Kidney (tissue), 13 donors: ENCODE measurements at regions not wholly inside any gene's neighbourhood (a gene's known extent, or its start where the extent isn't known, plus 50 kb on each side); places are given as distances from the start of the nearest gene placed in this dataset.

ENCODE experiments used
- DNase-seq, 5 donors: peaks; one replicate each; pipeline ENCODE4 v3.0.0-alpha.2; 2013 to 2020
- FAIRE-seq: peaks from 2 replicates; lab custom pipeline; 2012; peaks lifted over from hg19 to GRCh38; lab: Jason Lieb, UNC
- H3K27ac ChIP-seq, 2 donors: one replicate each; pipeline ENCODE4 v1.7.0; 2013; ENCODE audit warnings: low read depth in 2 of 2, low read length in 2 of 2, inconsistent platforms in 1 of 2
- H3K27me3 ChIP-seq: one replicate; pipeline ENCODE4 v1.7.1; 2013; ENCODE audit warnings: low read length, inconsistent platforms; ENCODE audit not compliant: control insufficient read depth, insufficient read depth
- H3K36me3 ChIP-seq, 3 donors: one replicate each; pipeline versions ENCODE4 v1.7.0 to v1.7.1; 2013; ENCODE audit warnings: low read length in 3 of 3, control low read depth in 1 of 3, inconsistent platforms in 1 of 3; ENCODE audit not compliant: insufficient read depth in 3 of 3, control insufficient read depth in 2 of 3
- H3K4me1 ChIP-seq, 3 donors: one replicate each; pipeline versions ENCODE4 v1.7.0 to v1.7.1; 2013; ENCODE audit warnings: low read length in 3 of 3, inconsistent platforms in 1 of 3, low read depth in 1 of 3; ENCODE audit not compliant: control insufficient read depth in 2 of 3, insufficient read depth in 2 of 3
- H3K4me3 ChIP-seq, 3 donors: one replicate each; pipeline versions ENCODE4 v1.7.0 to v1.8.1; 2013; ENCODE audit warnings: low read length in 3 of 3, control low read depth in 1 of 3, inconsistent platforms in 1 of 3
- H3K9ac ChIP-seq, 3 donors: one replicate each; pipeline versions ENCODE4 v1.7.0 to v1.7.1; 2013; ENCODE audit warnings: low read length in 3 of 3, control low read depth in 1 of 3, inconsistent platforms in 1 of 3
- H3K9me3 ChIP-seq, 3 donors: one replicate each; pipeline versions ENCODE4 v1.7.0 to v1.7.1; 2013; ENCODE audit warnings: low read length in 3 of 3, control low read depth in 1 of 3, inconsistent platforms in 1 of 3; ENCODE audit not compliant: control insufficient read depth in 2 of 3, insufficient read depth in 1 of 3
- intact Hi-C: fragments of 100-400 bp; cut with DNase I; formaldehyde crosslinking; loops from one replicate; pipeline ENCODE4 v1.11.1; 2022
- TF ChIP-seq, protein P1 (sequence below): IDR thresholded peaks from 3 replicates; pipeline ENCODE4 v1.5.1; 2012; ENCODE audit warnings: mild to moderate bottlenecking, moderate library complexity, borderline replicate concordance; ENCODE audit not compliant: insufficient read depth; ENCODE audit errors: extremely low read depth
- donor health status: control.
- donor health status: control.
- donor health status: control.
- donor health status: control.
- donor health status: control.
- donor health status: DM: yes; HTN: yes; CAD: no.
- donor health status: Normal renal cell carcinoma (clear cell type).

DNA sequence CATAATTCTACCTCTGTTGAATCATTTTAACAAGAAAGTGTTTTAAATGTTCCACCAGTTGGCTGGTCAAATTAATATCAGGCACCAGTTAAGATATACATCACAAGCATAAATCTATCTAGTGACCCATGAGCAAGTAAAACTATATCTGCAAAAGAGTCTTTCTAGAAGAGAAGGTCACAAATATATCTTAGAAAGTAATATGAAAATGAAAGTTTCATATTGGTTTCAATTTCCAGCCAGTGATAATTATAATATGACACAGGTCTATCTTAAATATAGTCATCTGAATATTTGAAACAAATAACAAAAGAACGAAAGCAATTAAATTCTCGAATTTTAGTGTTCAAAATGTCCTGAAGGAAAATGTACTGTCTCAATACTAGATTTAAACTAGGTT is 282.5 kb upstream of the KYNU start:
- H3K4me1 ChIP-seq, result no peaks in the 10 kb centered on the region
- no peak overlapping the region for H3K27ac ChIP-seq
- TF ChIP-seq, protein P1, sequence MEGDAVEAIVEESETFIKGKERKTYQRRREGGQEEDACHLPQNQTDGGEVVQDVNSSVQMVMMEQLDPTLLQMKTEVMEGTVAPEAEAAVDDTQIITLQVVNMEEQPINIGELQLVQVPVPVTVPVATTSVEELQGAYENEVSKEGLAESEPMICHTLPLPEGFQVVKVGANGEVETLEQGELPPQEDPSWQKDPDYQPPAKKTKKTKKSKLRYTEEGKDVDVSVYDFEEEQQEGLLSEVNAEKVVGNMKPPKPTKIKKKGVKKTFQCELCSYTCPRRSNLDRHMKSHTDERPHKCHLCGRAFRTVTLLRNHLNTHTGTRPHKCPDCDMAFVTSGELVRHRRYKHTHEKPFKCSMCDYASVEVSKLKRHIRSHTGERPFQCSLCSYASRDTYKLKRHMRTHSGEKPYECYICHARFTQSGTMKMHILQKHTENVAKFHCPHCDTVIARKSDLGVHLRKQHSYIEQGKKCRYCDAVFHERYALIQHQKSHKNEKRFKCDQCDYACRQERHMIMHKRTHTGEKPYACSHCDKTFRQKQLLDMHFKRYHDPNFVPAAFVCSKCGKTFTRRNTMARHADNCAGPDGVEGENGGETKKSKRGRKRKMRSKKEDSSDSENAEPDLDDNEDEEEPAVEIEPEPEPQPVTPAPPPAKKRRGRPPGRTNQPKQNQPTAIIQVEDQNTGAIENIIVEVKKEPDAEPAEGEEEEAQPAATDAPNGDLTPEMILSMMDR, result no peak
- no peak overlapping the region for H3K4me3 ChIP-seq
- no peaks in the 10 kb centered on the region for H3K27me3 ChIP-seq
- H3K9ac ChIP-seq, result no peak overlapping the region
- no peaks in the 10 kb centered on the region for H3K9me3 ChIP-seq
- H3K36me3 ChIP-seq, result no peaks in the 10 kb centered on the region
- intact Hi-C loops, result no loop called here
- FAIRE-seq (no peak), DNase-seq (no peak)

GRCh38 chr2:142592171-142592570 is 285.3 kb upstream of the KYNU start:
- Histone ChIP-seq H3K4me3 (no peak overlapping the region), H3K27ac (no peak overlapping the region), H3K9me3 (no peaks in the 10 kb centered on the region), H3K36me3 (no peaks in the 10 kb centered on the region), H3K4me1 (no peaks in the 10 kb centered on the region), H3K9ac (no peak overlapping the region), H3K27me3 (no peaks in the 10 kb centered on the region)
- TF ChIP-seq, protein P1, result no peak
- intact Hi-C loops, result no loop called here
- DNase-seq (no peak), FAIRE-seq (no peak)

DNA sequence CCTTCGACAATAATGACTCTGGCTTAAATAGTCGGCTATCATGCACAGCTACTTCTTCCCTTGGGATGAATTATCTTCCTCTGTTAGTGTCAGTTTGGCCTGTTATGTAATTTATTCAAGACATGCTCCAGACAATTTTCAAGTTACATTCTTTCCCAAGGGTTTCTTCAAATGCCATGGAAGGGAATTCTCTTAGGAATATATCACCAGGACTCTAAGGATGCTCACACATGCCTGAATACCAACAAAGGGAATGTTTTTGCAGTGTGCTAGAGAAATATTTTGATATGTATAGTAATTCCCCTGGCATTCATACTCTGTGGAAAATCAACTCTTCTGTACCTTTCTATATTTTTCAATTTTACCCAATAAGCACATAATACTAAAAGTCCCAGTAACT is 286.0 kb upstream of the KYNU start:
- H3K27ac ChIP-seq, result no peak overlapping the region
- no peak for DNase-seq
- H3K9ac ChIP-seq, result no peak overlapping the region
- no peaks in the 10 kb centered on the region for H3K27me3 ChIP-seq
- H3K36me3 ChIP-seq, result no peaks in the 10 kb centered on the region
- H3K4me3 ChIP-seq, result no peak overlapping the region
- H3K9me3 ChIP-seq, result no peaks in the 10 kb centered on the region
- intact Hi-C loops, result no loop called here
- TF ChIP-seq, protein P1, result no peak
- FAIRE-seq, result no peak
- H3K4me1 ChIP-seq, result no peaks in the 10 kb centered on the region

GRCh38 chr2:142588269-142588668 is 289.2 kb upstream of the KYNU start:
- Histone ChIP-seq H3K9ac (no peak overlapping the region), H3K4me1 (no peaks in the 10 kb centered on the region), H3K36me3 (no peaks in the 10 kb centered on the region), H3K27ac (no peak overlapping the region), H3K4me3 (no peak overlapping the region), H3K9me3 (no peaks in the 10 kb centered on the region), H3K27me3 (no peaks in the 10 kb centered on the region)
- intact Hi-C loops, result no loop called here
- TF ChIP-seq, protein P1, result no peak
- no peak for FAIRE-seq
- DNase-seq, result no peak
